Mesothelial cell of epicardium (in vitro differentiated cells): ENCODE measurements at regions not wholly inside any gene's neighbourhood (a gene's known extent, or its start where the extent isn't known, plus 50 kb on each side); places are given as distances from the start of the nearest gene placed in this dataset.
A peak's percentile ranks its signal among the peaks of the same experiment; 100 is the strongest.

Source experiments
- DNase-seq, 2 experiments: peaks; one replicate each; pipeline ENCODE4 v3.0.0; 2021; ENCODE audit warnings: low spot score in 2 of 2; ENCODE audit not compliant: unreplicated experiment in 2 of 2
- H3K27ac Mint-ChIP-seq: 2 replicates; pipeline ENCODE4 v1.8.0; 2021; ENCODE audit warnings: mixed read lengths
- H3K27me3 Mint-ChIP-seq: 2 replicates; pipeline ENCODE4 v1.8.0; 2021; ENCODE audit warnings: low read depth, mixed read lengths
- H3K36me3 Mint-ChIP-seq: 2 replicates; pipeline ENCODE4 v1.8.0; 2021; ENCODE audit warnings: mixed read lengths
- H3K4me1 Mint-ChIP-seq: 2 replicates; pipeline ENCODE4 v1.8.0; 2021; ENCODE audit warnings: mixed read lengths
- H3K4me3 Mint-ChIP-seq: 2 replicates; pipeline ENCODE4 v1.8.0; 2021; ENCODE audit warnings: mild to moderate bottlenecking, moderate library complexity, mixed read lengths
- H3K9me3 Mint-ChIP-seq: 2 replicates; pipeline ENCODE4 v1.8.0; 2021; ENCODE audit warnings: mixed read lengths
- CTCF ChIP-seq: fragments of 200-600 bp; sonication (generic); IDR thresholded peaks from one replicate; pipeline ENCODE4 v1.5.0; 2021; ENCODE audit warnings: antibody characterized with exemption; ENCODE audit not compliant: unreplicated experiment

- Mint-ChIP-seq H3K9me3 (peaks cover 32% of the 10 kb centered on the region), H3K27ac (no peak overlapping the region), H3K27me3 (no peaks in the 10 kb centered on the region), H3K4me1 (no peaks in the 10 kb centered on the region), H3K36me3 (no peaks in the 10 kb centered on the region), H3K4me3 (no peak overlapping the region)
- DNase-seq = no peak
- TF ChIP-seq CTCF = no peak
These were observed 209.9 kb downstream of the TDRD15 start for GRCh38 chr2:21333684-21334083.

DNA sequence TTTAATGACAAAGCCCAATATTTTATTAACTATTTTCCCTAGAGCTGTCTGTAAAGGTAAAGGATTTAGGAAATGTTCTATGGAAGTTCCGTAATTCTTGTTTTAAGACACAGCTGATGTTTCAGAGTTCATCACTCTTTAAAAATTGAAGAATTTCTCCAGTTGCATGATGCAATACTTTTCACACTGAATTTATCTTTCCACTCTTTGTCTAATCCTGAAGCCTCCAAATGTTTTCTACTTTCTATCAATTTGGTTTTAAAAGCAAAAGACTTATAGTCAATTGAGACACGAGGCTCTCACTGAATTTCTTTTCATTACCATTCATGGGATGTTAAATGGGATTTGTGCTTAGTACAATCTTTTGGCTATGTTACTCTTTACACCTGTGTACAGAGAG, 223.2 kb downstream of the TDRD15 start:
- Mint-ChIP-seq H3K4me1 (no peaks in the 10 kb centered on the region), H3K4me3 (no peak overlapping the region), H3K27me3 (no peaks in the 10 kb centered on the region), H3K36me3 (no peaks in the 10 kb centered on the region), H3K9me3 (peaks cover 8% of the 10 kb centered on the region), H3K27ac (no peak overlapping the region)
- no peak for TF ChIP-seq CTCF
- no peak for DNase-seq

- DNase-seq = no peak
- no peak for TF ChIP-seq CTCF
- Mint-ChIP-seq H3K4me1 (peaks cover 14% of the 10 kb centered on the region), H3K27me3 (no peaks in the 10 kb centered on the region), H3K27ac (no peak overlapping the region), H3K36me3 (no peaks in the 10 kb centered on the region), H3K4me3 (no peak overlapping the region), H3K9me3 (peaks cover 23% of the 10 kb centered on the region)
These were observed 230.3 kb downstream of the TDRD15 start for GRCh38 chr2:21353879-21354679.

GRCh38 chr2:21356086-21356856, 232.5 kb downstream of the TDRD15 start:
- peak overlapping the region; percentile 49 for H3K27ac Mint-ChIP-seq
- no peaks in the 10 kb centered on the region for H3K36me3 Mint-ChIP-seq
- H3K4me1 Mint-ChIP-seq = peaks cover 17% of the 10 kb centered on the region
- peaks cover 20% of the 10 kb centered on the region for H3K9me3 Mint-ChIP-seq
- H3K4me3 Mint-ChIP-seq = no peak overlapping the region
- TF ChIP-seq CTCF = no peak
- DNase-seq = no peak
- no peaks in the 10 kb centered on the region for H3K27me3 Mint-ChIP-seq

DNA sequence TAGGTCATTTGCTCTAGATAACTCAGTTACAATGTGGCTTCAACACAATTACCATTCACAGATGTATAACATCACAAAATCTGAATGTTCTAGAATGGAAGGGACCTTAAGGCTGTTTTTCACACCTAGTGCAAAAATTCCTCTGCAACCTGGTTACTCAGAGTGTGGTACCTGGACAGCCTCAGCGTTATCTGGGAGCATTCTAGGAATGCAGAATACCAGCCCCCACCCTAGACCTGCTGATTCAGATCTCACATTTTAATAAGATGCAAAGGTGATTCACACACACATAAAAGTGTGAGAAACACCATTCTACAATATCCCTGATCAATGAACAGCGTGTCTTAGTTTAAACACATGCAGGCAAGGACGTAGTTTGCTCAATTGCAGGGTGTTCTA, 233.1 kb downstream of the TDRD15 start:
- DNase-seq = no peak
- H3K36me3 Mint-ChIP-seq = no peaks in the 10 kb centered on the region
- H3K4me3 Mint-ChIP-seq = no peak overlapping the region
- H3K27ac Mint-ChIP-seq = no peak overlapping the region
- no peak for TF ChIP-seq CTCF
- H3K27me3 Mint-ChIP-seq = no peaks in the 10 kb centered on the region
- H3K9me3 Mint-ChIP-seq = peaks cover 20% of the 10 kb centered on the region
- H3K4me1 Mint-ChIP-seq = peaks cover 19% of the 10 kb centered on the region
